ENCODE measurements at regions not wholly inside any gene's neighbourhood (a gene's known extent, or its start where the extent isn't known, plus 50 kb on each side); places are given as distances from the start of the nearest gene placed in this dataset.

DNA sequence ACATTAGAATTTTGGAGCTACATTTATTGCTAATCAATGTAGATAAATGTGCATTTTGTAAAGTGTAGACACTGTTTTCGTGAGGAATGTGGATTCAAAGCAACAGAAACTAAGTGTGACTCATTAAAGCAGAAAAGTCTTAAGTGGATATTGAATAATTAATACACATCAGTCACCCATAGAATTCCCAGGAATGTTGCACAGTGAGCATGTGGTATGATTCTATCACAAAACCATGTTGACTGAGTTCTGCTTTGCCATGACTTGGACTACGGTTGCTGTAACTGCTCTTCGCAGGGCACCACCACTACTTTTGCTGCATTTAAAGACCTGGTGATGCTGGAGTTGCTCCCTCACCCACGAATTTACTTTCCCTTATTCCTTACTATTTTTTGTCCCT lies 471.8 kb downstream of the KCNT2 start:
- Histone ChIP-seq H3K79me2 (ENCODE audit: control insufficient read depth, insufficient read depth, low read length) (no peaks in the 10 kb centered on the region), H2AFZ (ENCODE audit: low read depth, low read length) (no peak overlapping the region), H3K27me3 (ENCODE audit: control insufficient read depth in 2 of 2, insufficient read depth in 2 of 2, low read length in 2 of 2) (no peaks in the 10 kb centered on the region), H3K27ac (ENCODE audit: insufficient read depth, low read depth, low read length) (no peak overlapping the region), H3K9me3 (replicated peaks; ENCODE audit: control insufficient read depth, insufficient read depth, low read length) (no peaks in the 10 kb centered on the region), H3K36me3 (ENCODE audit: control insufficient read depth in 2 of 2, extremely low read depth in 1 of 2, insufficient read depth in 2 of 2, low read length in 2 of 2) (no peaks in the 10 kb centered on the region), H3K9me1 (replicated peaks; ENCODE audit: control insufficient read depth, extremely low read depth, insufficient read depth, low read length) (no peaks in the 10 kb centered on the region), H3K4me2 (ENCODE audit: insufficient read depth, low read length) (no peak overlapping the region), H3K4me3 (replicated peaks in 1 of 3; ENCODE audit: insufficient read depth in 1 of 3, low read depth in 1 of 3, low read length in 3 of 3) (no peak overlapping the region), H3K4me1 (ENCODE audit: control insufficient read depth, extremely low read depth, insufficient read depth, low read length) (no peaks in the 10 kb centered on the region), H3K9ac (replicated peaks; ENCODE audit: extremely low read depth, insufficient read depth, low read length) (no peak overlapping the region), H4K20me1 (replicated peaks; ENCODE audit: control insufficient read depth, extremely low read depth, insufficient read depth, low read length) (no peaks in the 10 kb centered on the region)
- no TSS peak for BruUV-seq (replicated peaks)
- intact Hi-C loops (cut with micrococcal nuclease) (no loop called here), dilution Hi-C loops (cut with MboI; ENCODE audit: extremely low pct_ligation_motif_present, low sequenced_read_pairs) (no loop called here)
- FAIRE-seq, result no peak
- TF ChIP-seq CTCF (IDR thresholded peaks at IDR 0.05; ENCODE audit: extremely low read depth in 1 of 2, insufficient read depth in 1 of 2, low read depth in 1 of 2, low read length in 2 of 2), result no peak
- no peak for TF ChIP-seq MAX (IDR thresholded peaks at IDR 0.05; ENCODE audit: insufficient read depth, insufficient read length)
- TF ChIP-seq JUN (IDR thresholded peaks at IDR 0.05; ENCODE audit: borderline replicate concordance, insufficient read depth, insufficient read length, low read depth), result no peak
- TF ChIP-seq EZH2 (IDR thresholded peaks at IDR 0.05; ENCODE audit: borderline replicate concordance, low read depth, low read length, severe bottlenecking), result no peak
- TF ChIP-seq POLR2A (IDR thresholded peaks at IDR 0.05; ENCODE audit: low read depth, low read length), result no peak
- no peak for TF ChIP-seq GATA2 (IDR thresholded peaks at IDR 0.05; ENCODE audit: insufficient read depth, insufficient read length, low read depth, low read length)
- no peak for TF ChIP-seq POLR2AphosphoS5 (IDR thresholded peaks at IDR 0.05; ENCODE audit: insufficient read depth, low read depth, low read length)
- no peak for TF ChIP-seq MYC (IDR thresholded peaks at IDR 0.05; ENCODE audit: low read depth, low read length)
- TF ChIP-seq FOS (IDR thresholded peaks at IDR 0.05; ENCODE audit: borderline replicate concordance, insufficient read depth, low read length), result no peak
- ChIA-PET POLR2A (no interaction called here), CTCF (no interaction called here)
- DNase-seq (ENCODE audit: low read depth, low spot score), result no peak
